IMR-90 (cell line): ENCODE measurements at regions not wholly inside any gene's neighbourhood (a gene's known extent, or its start where the extent isn't known, plus 50 kb on each side); places are given as distances from the start of the nearest gene placed in this dataset.
A peak's percentile ranks its signal among the peaks of the same experiment; 100 is the strongest.

ENCODE experiments used
- ATAC-seq: fragments of 200-7000 bp; cut with Tn5 transposase; 2 replicates; pipeline ENCODE4 v1.9.1; 2020; ENCODE audit warnings: low read depth, mild to moderate bottlenecking, moderate library complexity
- BruUV-seq: library from RNA; stranded (reverse); fragments of 400-500 nt; replicated peaks from 2 replicates; lab custom pipeline; 2021; lab: Mats Ljungman, UMichigan
- CTCF ChIA-PET: fragments of 300-600 bp; formaldehyde crosslinking; extraction: SDS; loops from one replicate; lab custom pipeline; 2021; ENCODE audit warnings: antibody characterized with exemption; lab: Yijun Ruan, JAX
- POLR2A ChIA-PET: fragments of 300-600 bp; sonication (Branson Sonifier 250); formaldehyde crosslinking; loops from one replicate; lab custom pipeline; 2022; ENCODE audit warnings: antibody characterized with exemption; ENCODE audit not compliant: unreplicated experiment; lab: Charles Lee
- DNase-seq: peaks from one replicate; pipeline ENCODE4 v3.0.0; 2013
- H2AFZ ChIP-seq: replicated peaks from 2 replicates; pipeline ENCODE3; 2013; ENCODE audit warnings: low read length, mild to moderate bottlenecking; ENCODE audit not compliant: poor library complexity
- H2AK5ac ChIP-seq: 2 replicates; pipeline ENCODE4 v1.6.1; 2013; ENCODE audit warnings: low read depth, low read length, inconsistent platforms
- H2AK9ac ChIP-seq: replicated peaks from 2 replicates; pipeline ENCODE3; 2013; ENCODE audit warnings: mild to moderate bottlenecking, low read depth, low read length, moderate library complexity; ENCODE audit not compliant: poor library complexity
- H2BK120ac ChIP-seq: 2 replicates; pipeline ENCODE4 v1.6.1; 2013; ENCODE audit warnings: low read depth, low read length, inconsistent platforms
- H2BK15ac ChIP-seq: 3 replicates; pipeline ENCODE4 v1.6.1; 2013; ENCODE audit warnings: low read depth, low read length, inconsistent platforms
- H2BK20ac ChIP-seq: 2 replicates; pipeline ENCODE4 v1.6.1; 2013; ENCODE audit warnings: low read depth, mild to moderate bottlenecking, inconsistent platforms, low read length, moderate library complexity
- H2BK5ac ChIP-seq: 2 replicates; pipeline ENCODE4 v1.6.1; 2013; ENCODE audit warnings: mild to moderate bottlenecking, low read depth, low read length, inconsistent platforms; ENCODE audit not compliant: poor library complexity, severe bottlenecking
- H3K14ac ChIP-seq: replicated peaks from 2 replicates; pipeline ENCODE4 v1.6.1; 2013; ENCODE audit warnings: low read depth, low read length, inconsistent platforms
- H3K18ac ChIP-seq: 2 replicates; pipeline ENCODE4 v1.6.1; 2013; ENCODE audit warnings: low read depth, low read length, control low read depth
- H3K23ac ChIP-seq: 2 replicates; pipeline ENCODE4 v1.6.1; 2013; ENCODE audit warnings: low read depth, low read length, inconsistent platforms
- H3K27ac ChIP-seq: 2 replicates; pipeline ENCODE4 v1.5.1; 2013; ENCODE audit warnings: mild to moderate bottlenecking, control low read depth, low read length; ENCODE audit not compliant: insufficient read depth
- H3K27me3 ChIP-seq: 2 replicates; pipeline ENCODE4 v1.6.1; 2013; ENCODE audit warnings: low read length; ENCODE audit not compliant: control insufficient read depth, insufficient read depth
- H3K36me3 ChIP-seq: 2 replicates; pipeline ENCODE4 v1.6.1; 2013; ENCODE audit warnings: low read length, mixed read lengths; ENCODE audit not compliant: control insufficient read depth, insufficient read depth
- H3K4ac ChIP-seq: 2 replicates; pipeline ENCODE4 v1.6.1; 2013; ENCODE audit warnings: low read depth, low read length, inconsistent platforms
- H3K4me1 ChIP-seq: 2 replicates; pipeline ENCODE4 v1.6.1; 2013; ENCODE audit warnings: low read length, mixed read lengths; ENCODE audit not compliant: control insufficient read depth, insufficient read depth
- H3K4me2 ChIP-seq: 2 replicates; pipeline ENCODE4 v1.6.1; 2013; ENCODE audit warnings: low read depth, mild to moderate bottlenecking, control low read depth, low read length, moderate library complexity
- H3K4me3 ChIP-seq: 2 replicates; pipeline ENCODE4 v1.5.1; 2013; ENCODE audit warnings: low read depth, mild to moderate bottlenecking, control low read depth, low read length, moderate library complexity; ENCODE audit not compliant: insufficient read depth
- H3K56ac ChIP-seq: 2 replicates; pipeline ENCODE4 v1.6.1; 2013; ENCODE audit warnings: low read length, inconsistent platforms; ENCODE audit not compliant: insufficient read depth; ENCODE audit errors: extremely low read depth
- H3K79me1 ChIP-seq, 2 experiments: 2 replicates each; pipeline ENCODE4 v1.6.1; 2013; ENCODE audit warnings: low read length in 2 of 2, inconsistent platforms in 1 of 2, low read depth in 1 of 2
- H3K9ac ChIP-seq: 2 replicates; pipeline ENCODE4 v1.6.1; 2013; ENCODE audit warnings: low read depth, low read length, control low read depth
- H3K9me1 ChIP-seq: 2 replicates; pipeline ENCODE4 v1.6.1; 2013; ENCODE audit warnings: low read length, inconsistent platforms; ENCODE audit not compliant: insufficient read depth
- H3K9me3 ChIP-seq: 2 replicates; pipeline ENCODE4 v1.6.1; 2013; ENCODE audit warnings: low read length; ENCODE audit not compliant: control insufficient read depth, insufficient read depth
- H4K20me1 ChIP-seq: 2 replicates; pipeline ENCODE4 v1.6.1; 2013; ENCODE audit warnings: low read length, inconsistent platforms; ENCODE audit not compliant: insufficient read depth
- H4K5ac ChIP-seq: 2 replicates; pipeline ENCODE4 v1.6.1; 2013; ENCODE audit warnings: mild to moderate bottlenecking, low read depth, low read length, control low read depth
- H4K8ac ChIP-seq, 2 experiments: 2 replicates each; pipeline ENCODE4 v1.6.1; 2013; ENCODE audit warnings: low read depth in 2 of 2, low read length in 2 of 2, control low read depth in 1 of 2, inconsistent platforms in 1 of 2
- H4K91ac ChIP-seq: 2 replicates; pipeline ENCODE4 v1.6.1; 2013; ENCODE audit warnings: low read depth, low read length, inconsistent platforms; ENCODE audit not compliant: insufficient read depth
- BHLHE40 ChIP-seq: fragments of 150-350 bp; IDR thresholded peaks from 2 replicates; pipeline ENCODE4 v1.6.1; 2016; ENCODE audit warnings: mild to moderate bottlenecking, low read depth, low read length
- CHD1 ChIP-seq: IDR thresholded peaks from 2 replicates; pipeline ENCODE4 v1.6.1; 2012; ENCODE audit warnings: low read depth, low read length, improper control_type of control experiment
- MAFK ChIP-seq: IDR thresholded peaks from 2 replicates; pipeline ENCODE4 v1.6.1; 2012; ENCODE audit warnings: low read depth, low read length, improper control_type of control experiment
- MAZ ChIP-seq: IDR thresholded peaks from 2 replicates; pipeline ENCODE4 v1.6.1; 2012; ENCODE audit warnings: low read depth, mild to moderate bottlenecking, low read length, improper control_type of control experiment, moderate library complexity, borderline replicate concordance
- MXI1 ChIP-seq: IDR thresholded peaks from 2 replicates; pipeline ENCODE4 v1.6.1; 2012; ENCODE audit warnings: low read depth, mild to moderate bottlenecking, low read length, moderate library complexity, borderline replicate concordance
- NFE2L2 ChIP-seq: fragments of 150-350 bp; IDR thresholded peaks from 2 replicates; pipeline ENCODE4 v1.6.1; 2016; ENCODE audit warnings: low read depth, mild to moderate bottlenecking, low read length
- RFX5 ChIP-seq: IDR thresholded peaks from 2 replicates; pipeline ENCODE4 v1.8.0; 2012; ENCODE audit warnings: low read depth, mild to moderate bottlenecking, low read length, moderate library complexity
- WGBS, 2 experiments: methylation state at CpG; one replicate each; pipeline versions ENCODE4 v1.1.5 to v1.1.7; 2013; ENCODE audit warnings: missing lambda C conversion rate in 2 of 2; ENCODE audit not compliant: insufficient read length in 1 of 2; ENCODE audit errors: extremely low coverage in 2 of 2; 5-methylcytosine and 5-hydroxymethylcytosine counted together
- dilution Hi-C: fragments of 300-500 bp; cut with HindIII; formaldehyde crosslinking; loops from one replicate; pipeline ENCODE4 v1.14.3; 2018; ENCODE audit warnings: low sequenced_read_pairs; ENCODE audit not compliant: unreplicated experiment
- in situ Hi-C: fragments of 300-500 bp; cut with MboI; formaldehyde crosslinking; loops from 3 replicates; pipeline ENCODE4 v1.14.3; 2019; ENCODE audit warnings: low sequenced_read_pairs, inconsistent platforms, mixed read lengths
- intact Hi-C: fragments of 100-400 bp; cut with micrococcal nuclease; formaldehyde crosslinking; loops from 2 replicates; pipeline ENCODE4 v1.10.0; 2022
- TF ChIP-seq, protein P1 (sequence below): conservative IDR thresholded peaks from 2 replicates; pipeline ENCODE4 v1.5.1; 2012; ENCODE audit warnings: mild to moderate bottlenecking, low read depth, low read length, improper control_type of control experiment

GRCh38 chr4:26229974-26230373 is 90.8 kb upstream of the RBPJ start:
- H3K27me3 ChIP-seq, result no peaks in the 10 kb centered on the region
- no peak overlapping the region for H3K56ac ChIP-seq
- no peak overlapping the region for H4K91ac ChIP-seq
- ChIA-PET CTCF (no interaction called here), POLR2A (interaction anchor here (1.0 kb wide), 1 partner anchor 9 kb away, joined by 3 read pairs; no protein-coding TSS in a partner anchor)
- H3K36me3 ChIP-seq, result no peaks in the 10 kb centered on the region
- no peak overlapping the region for H3K4me2 ChIP-seq
- H4K20me1 ChIP-seq, result no peaks in the 10 kb centered on the region
- no peaks in the 10 kb centered on the region for H3K79me1 ChIP-seq
- H3K9me1 ChIP-seq, result no peaks in the 10 kb centered on the region
- dilution Hi-C loops, result no loop called here
- H3K4me3 ChIP-seq, result no peak overlapping the region
- H2BK15ac ChIP-seq, result no peak overlapping the region; the same call in 2 of the 3 replicates
- TF ChIP-seq, protein P1, sequence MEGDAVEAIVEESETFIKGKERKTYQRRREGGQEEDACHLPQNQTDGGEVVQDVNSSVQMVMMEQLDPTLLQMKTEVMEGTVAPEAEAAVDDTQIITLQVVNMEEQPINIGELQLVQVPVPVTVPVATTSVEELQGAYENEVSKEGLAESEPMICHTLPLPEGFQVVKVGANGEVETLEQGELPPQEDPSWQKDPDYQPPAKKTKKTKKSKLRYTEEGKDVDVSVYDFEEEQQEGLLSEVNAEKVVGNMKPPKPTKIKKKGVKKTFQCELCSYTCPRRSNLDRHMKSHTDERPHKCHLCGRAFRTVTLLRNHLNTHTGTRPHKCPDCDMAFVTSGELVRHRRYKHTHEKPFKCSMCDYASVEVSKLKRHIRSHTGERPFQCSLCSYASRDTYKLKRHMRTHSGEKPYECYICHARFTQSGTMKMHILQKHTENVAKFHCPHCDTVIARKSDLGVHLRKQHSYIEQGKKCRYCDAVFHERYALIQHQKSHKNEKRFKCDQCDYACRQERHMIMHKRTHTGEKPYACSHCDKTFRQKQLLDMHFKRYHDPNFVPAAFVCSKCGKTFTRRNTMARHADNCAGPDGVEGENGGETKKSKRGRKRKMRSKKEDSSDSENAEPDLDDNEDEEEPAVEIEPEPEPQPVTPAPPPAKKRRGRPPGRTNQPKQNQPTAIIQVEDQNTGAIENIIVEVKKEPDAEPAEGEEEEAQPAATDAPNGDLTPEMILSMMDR, result no peak
- no peak for TF ChIP-seq MXI1
- no peak for TF ChIP-seq CHD1
- no peak for TF ChIP-seq NFE2L2
- TF ChIP-seq MAZ, result no peak
- TF ChIP-seq RFX5, result no peak
- no peak for TF ChIP-seq MAFK
- no peak for TF ChIP-seq BHLHE40
- no CpG with 5 or more reads among the region's 4 CpGs for WGBS, 2 experiments
- no peak overlapping the region for H2AK9ac ChIP-seq
- H2AK5ac ChIP-seq, result no peak overlapping the region
- no peak overlapping the region for H2BK120ac ChIP-seq
- no peak overlapping the region for H3K27ac ChIP-seq
- H3K9ac ChIP-seq, result no peak overlapping the region
- H4K5ac ChIP-seq, result no peak overlapping the region
- no peaks in the 10 kb centered on the region for H3K9me3 ChIP-seq
- in situ Hi-C loops, result no loop called here
- peaks cover 8% of the 10 kb centered on the region for H3K4me1 ChIP-seq
- ATAC-seq (no peak), DNase-seq (no peak)
- H3K4ac ChIP-seq, result no peak overlapping the region
- no peak overlapping the region for H3K23ac ChIP-seq
- no peak overlapping the region for H4K8ac ChIP-seq
- no peak overlapping the region for H2AFZ ChIP-seq
- H3K14ac ChIP-seq, result 0 out of 2 replicates have a peak overlapping the region, but pooled peaks have one; percentile 29
- BruUV-seq, result no TSS peak
- H2BK5ac ChIP-seq, result no peak overlapping the region
- intact Hi-C loops, result no loop called here
- no peak overlapping the region for H3K18ac ChIP-seq
- no peak overlapping the region for H2BK20ac ChIP-seq
